ENCODE measurements at regions not wholly inside any gene's neighbourhood (a gene's known extent, or its start where the extent isn't known, plus 50 kb on each side); places are given as distances from the start of the nearest gene placed in this dataset.

DNA sequence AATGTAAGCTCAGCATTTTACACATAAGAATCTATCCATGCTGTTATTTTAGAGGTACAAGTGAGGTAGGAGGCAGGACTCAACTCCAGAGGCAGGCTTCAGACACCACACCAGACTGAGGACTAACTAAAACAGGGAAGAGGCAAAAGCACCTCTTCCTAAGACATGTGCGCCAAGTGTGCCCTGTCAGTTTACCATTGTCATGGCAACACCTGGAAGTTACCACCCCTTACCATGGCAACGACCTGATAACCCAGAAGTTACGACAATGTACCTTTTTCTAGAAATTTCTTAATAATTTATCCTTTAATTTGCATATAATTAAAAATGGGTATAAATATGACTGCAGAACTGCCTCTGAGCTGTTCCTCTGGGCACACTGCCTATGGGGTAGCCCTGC lies 160.1 kb downstream of the FAM124B start:
- H3K9ac ChIP-seq (ENCODE audit: low read length): no peak overlapping the region
- no peak overlapping the region for H3K27ac ChIP-seq (ENCODE audit: low read length)
- no peaks in the 10 kb centered on the region for H3F3A ChIP-seq (ENCODE audit: insufficient read depth, low read length, poor library complexity, severe bottlenecking)
- TF ChIP-seq RAD21 (conservative IDR thresholded peaks at IDR 0.05): no peak
- H2AFZ ChIP-seq (ENCODE audit: low read depth, low read length): no peak overlapping the region
- no peaks in the 10 kb centered on the region for H3K9me2 ChIP-seq (ENCODE audit: insufficient read depth, low read length)
- no peaks in the 10 kb centered on the region for H3K9me3 ChIP-seq (ENCODE audit: low read length)
- H3K27me3 ChIP-seq (ENCODE audit: insufficient read depth, low read depth, low read length): no peaks in the 10 kb centered on the region
- no peak overlapping the region for H3K4me2 ChIP-seq (ENCODE audit: low read length)
- H3K4me3 ChIP-seq (ENCODE audit: low read length): no peak overlapping the region
- no peaks in the 10 kb centered on the region for H3K79me2 ChIP-seq (replicated peaks; ENCODE audit: insufficient read depth, low read length)
- H3K36me3 ChIP-seq (ENCODE audit: insufficient read depth, low read length): no peaks in the 10 kb centered on the region
- no peaks in the 10 kb centered on the region for H4K20me1 ChIP-seq (ENCODE audit: insufficient read depth)

DNA sequence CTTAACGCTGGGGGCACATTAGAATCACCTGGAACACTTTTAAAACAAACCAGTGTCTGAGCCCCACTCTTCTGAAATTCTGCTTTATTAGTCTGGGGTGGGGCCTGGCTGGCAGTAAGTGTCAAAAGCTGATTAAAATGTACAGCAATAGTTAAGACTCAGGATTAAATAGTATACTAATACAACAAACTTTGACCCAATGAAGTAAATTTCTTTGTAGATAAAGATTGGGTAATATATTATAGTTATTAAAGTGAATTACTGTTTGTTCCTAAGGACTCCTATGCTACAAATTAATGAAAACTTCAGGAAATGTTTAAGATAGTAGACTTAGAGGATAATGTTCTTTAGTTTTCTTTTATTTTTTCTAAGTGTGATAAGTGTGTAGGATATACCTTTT lies 160.9 kb downstream of the FAM124B start:
- no peaks in the 10 kb centered on the region for H4K20me1 ChIP-seq (ENCODE audit: insufficient read depth)
- H3K9me3 ChIP-seq (ENCODE audit: low read length): no peaks in the 10 kb centered on the region
- TF ChIP-seq MXI1 (conservative IDR thresholded peaks at IDR 0.05; ENCODE audit: poor library complexity, severe bottlenecking): no peak
- no peak for TF ChIP-seq SMC3 (conservative IDR thresholded peaks at IDR 0.05; ENCODE audit: poor library complexity)
- TF ChIP-seq, protein P1, sequence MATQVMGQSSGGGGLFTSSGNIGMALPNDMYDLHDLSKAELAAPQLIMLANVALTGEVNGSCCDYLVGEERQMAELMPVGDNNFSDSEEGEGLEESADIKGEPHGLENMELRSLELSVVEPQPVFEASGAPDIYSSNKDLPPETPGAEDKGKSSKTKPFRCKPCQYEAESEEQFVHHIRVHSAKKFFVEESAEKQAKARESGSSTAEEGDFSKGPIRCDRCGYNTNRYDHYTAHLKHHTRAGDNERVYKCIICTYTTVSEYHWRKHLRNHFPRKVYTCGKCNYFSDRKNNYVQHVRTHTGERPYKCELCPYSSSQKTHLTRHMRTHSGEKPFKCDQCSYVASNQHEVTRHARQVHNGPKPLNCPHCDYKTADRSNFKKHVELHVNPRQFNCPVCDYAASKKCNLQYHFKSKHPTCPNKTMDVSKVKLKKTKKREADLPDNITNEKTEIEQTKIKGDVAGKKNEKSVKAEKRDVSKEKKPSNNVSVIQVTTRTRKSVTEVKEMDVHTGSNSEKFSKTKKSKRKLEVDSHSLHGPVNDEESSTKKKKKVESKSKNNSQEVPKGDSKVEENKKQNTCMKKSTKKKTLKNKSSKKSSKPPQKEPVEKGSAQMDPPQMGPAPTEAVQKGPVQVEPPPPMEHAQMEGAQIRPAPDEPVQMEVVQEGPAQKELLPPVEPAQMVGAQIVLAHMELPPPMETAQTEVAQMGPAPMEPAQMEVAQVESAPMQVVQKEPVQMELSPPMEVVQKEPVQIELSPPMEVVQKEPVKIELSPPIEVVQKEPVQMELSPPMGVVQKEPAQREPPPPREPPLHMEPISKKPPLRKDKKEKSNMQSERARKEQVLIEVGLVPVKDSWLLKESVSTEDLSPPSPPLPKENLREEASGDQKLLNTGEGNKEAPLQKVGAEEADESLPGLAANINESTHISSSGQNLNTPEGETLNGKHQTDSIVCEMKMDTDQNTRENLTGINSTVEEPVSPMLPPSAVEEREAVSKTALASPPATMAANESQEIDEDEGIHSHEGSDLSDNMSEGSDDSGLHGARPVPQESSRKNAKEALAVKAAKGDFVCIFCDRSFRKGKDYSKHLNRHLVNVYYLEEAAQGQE (IDR thresholded peaks at IDR 0.05; ENCODE audit: borderline replicate concordance): no peak
- TF ChIP-seq, protein P2, sequence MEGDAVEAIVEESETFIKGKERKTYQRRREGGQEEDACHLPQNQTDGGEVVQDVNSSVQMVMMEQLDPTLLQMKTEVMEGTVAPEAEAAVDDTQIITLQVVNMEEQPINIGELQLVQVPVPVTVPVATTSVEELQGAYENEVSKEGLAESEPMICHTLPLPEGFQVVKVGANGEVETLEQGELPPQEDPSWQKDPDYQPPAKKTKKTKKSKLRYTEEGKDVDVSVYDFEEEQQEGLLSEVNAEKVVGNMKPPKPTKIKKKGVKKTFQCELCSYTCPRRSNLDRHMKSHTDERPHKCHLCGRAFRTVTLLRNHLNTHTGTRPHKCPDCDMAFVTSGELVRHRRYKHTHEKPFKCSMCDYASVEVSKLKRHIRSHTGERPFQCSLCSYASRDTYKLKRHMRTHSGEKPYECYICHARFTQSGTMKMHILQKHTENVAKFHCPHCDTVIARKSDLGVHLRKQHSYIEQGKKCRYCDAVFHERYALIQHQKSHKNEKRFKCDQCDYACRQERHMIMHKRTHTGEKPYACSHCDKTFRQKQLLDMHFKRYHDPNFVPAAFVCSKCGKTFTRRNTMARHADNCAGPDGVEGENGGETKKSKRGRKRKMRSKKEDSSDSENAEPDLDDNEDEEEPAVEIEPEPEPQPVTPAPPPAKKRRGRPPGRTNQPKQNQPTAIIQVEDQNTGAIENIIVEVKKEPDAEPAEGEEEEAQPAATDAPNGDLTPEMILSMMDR (IDR thresholded peaks at IDR 0.05; ENCODE audit: poor library complexity, severe bottlenecking): no peak
- no peak overlapping the region for H3K27ac ChIP-seq (ENCODE audit: low read length)
- H3K27me3 ChIP-seq (ENCODE audit: insufficient read depth, low read depth, low read length): no peaks in the 10 kb centered on the region
- H3K9ac ChIP-seq (ENCODE audit: low read length): no peak overlapping the region
- no peaks in the 10 kb centered on the region for H3K36me3 ChIP-seq (ENCODE audit: insufficient read depth, low read length)
- no peaks in the 10 kb centered on the region for H3K9me2 ChIP-seq (ENCODE audit: insufficient read depth, low read length)
- no peaks in the 10 kb centered on the region for H3F3A ChIP-seq (ENCODE audit: insufficient read depth, low read length, poor library complexity, severe bottlenecking)
- no peak overlapping the region for H2AFZ ChIP-seq (ENCODE audit: low read depth, low read length)
- H3K4me2 ChIP-seq (ENCODE audit: low read length): no peak overlapping the region
- H3K4me3 ChIP-seq (ENCODE audit: low read length): no peak overlapping the region
- H3K79me2 ChIP-seq (replicated peaks; ENCODE audit: insufficient read depth, low read length): no peaks in the 10 kb centered on the region

DNA sequence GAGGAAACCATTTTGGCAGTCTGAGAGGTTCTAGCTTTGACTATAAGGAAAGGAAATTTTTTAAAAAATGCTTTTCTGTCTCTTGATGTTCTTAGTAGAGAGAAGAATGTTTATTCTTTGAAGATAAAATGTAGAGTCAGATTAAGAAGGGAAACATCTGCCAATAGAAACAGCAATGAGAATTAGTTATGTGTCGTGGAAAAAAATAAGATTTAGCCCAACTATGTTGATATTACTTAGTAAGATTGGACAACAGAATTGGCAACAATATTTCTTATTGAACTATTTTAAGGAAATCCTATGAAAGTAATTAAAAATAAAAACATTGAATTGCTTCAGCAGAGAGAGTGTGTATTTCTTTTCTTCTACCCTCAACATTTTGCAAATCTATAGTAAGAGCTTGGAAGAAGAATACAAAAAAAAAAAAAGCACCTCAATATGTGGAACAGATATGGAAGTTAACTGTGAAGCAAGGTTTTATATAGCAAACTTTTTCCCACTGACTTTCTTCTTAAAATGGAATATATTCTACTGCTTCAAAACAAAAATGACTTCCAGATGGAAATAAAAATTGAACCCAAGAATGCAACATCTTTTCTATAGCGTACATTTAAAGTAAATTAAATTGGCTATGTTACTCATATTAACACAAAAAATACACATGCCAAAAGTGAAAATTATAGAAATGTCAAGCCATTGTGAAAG lies 177.9 kb downstream of the FAM124B start:
- H3K36me3 ChIP-seq (ENCODE audit: insufficient read depth, low read length): no peaks in the 10 kb centered on the region
- H3K27me3 ChIP-seq (ENCODE audit: insufficient read depth, low read depth, low read length): no peaks in the 10 kb centered on the region
- no peaks in the 10 kb centered on the region for H4K20me1 ChIP-seq (ENCODE audit: insufficient read depth)
- H2AFZ ChIP-seq (ENCODE audit: low read depth, low read length): no peak overlapping the region
- TF ChIP-seq SMC3 (conservative IDR thresholded peaks at IDR 0.05; ENCODE audit: poor library complexity) (no peak), RAD21 (conservative IDR thresholded peaks at IDR 0.05) (no peak), POLR2AphosphoS5 (IDR thresholded peaks at IDR 0.05) (no peak), EZH2 (IDR thresholded peaks at IDR 0.05; ENCODE audit: borderline replicate concordance, insufficient read depth, low read length, poor library complexity, severe bottlenecking) (no peak), EP300 (conservative IDR thresholded peaks at IDR 0.05; ENCODE audit: poor library complexity, severe bottlenecking) (no peak), MXI1 (conservative IDR thresholded peaks at IDR 0.05; ENCODE audit: poor library complexity, severe bottlenecking) (no peak)
- TF ChIP-seq, protein P2 (IDR thresholded peaks at IDR 0.05; ENCODE audit: poor library complexity, severe bottlenecking): no peak
- TF ChIP-seq, protein P1 (IDR thresholded peaks at IDR 0.05; ENCODE audit: borderline replicate concordance): no peak
- H3K9ac ChIP-seq (ENCODE audit: low read length): no peak overlapping the region
- no peak overlapping the region for H3K4me2 ChIP-seq (ENCODE audit: low read length)
- H3K9me3 ChIP-seq (ENCODE audit: low read length): no peaks in the 10 kb centered on the region
- no peaks in the 10 kb centered on the region for H3F3A ChIP-seq (ENCODE audit: insufficient read depth, low read length, poor library complexity, severe bottlenecking)
- no peak overlapping the region for H3K27ac ChIP-seq (ENCODE audit: low read length)
- H3K79me2 ChIP-seq (replicated peaks; ENCODE audit: insufficient read depth, low read length): no peaks in the 10 kb centered on the region
- no peak overlapping the region for H3K4me3 ChIP-seq (ENCODE audit: low read length)
- H3K9me2 ChIP-seq (ENCODE audit: insufficient read depth, low read length): no peaks in the 10 kb centered on the region

Data from neural cell (in vitro differentiated cells).